ENCODE measurements at regions not wholly inside any gene's neighbourhood (a gene's known extent, or its start where the extent isn't known, plus 50 kb on each side); places are given as distances from the start of the nearest gene placed in this dataset.
"Not testable (repeated sequence)": the region's sequence is repeated elsewhere in the genome, so short reads cannot be mapped to it uniquely, and the experiment has no call there.

- not testable (repeated sequence) for DNase-seq (ENCODE audit: low spot score)
These were observed 103.0 kb downstream of the CARTPT start for GRCh38 chr5:71822065-71822464.

DNA sequence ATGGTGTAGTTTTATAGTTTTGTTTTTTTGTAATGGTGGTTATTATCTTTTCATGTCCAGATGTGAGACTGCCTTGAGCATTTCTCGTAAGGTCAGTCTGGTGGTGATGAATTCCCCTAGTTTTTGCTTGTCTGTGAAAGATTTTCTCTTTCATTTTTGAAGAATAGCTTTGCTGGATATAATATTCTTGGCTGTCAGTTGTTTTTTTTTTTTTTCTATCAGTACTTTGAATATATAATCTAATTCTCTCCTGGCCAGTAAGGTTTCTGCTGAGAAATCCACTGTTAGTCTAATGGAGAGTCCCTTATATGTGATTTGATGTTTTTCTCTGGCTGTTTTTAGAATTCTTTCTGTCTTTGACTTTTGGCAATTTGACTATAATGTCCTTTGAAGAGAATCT is 106.9 kb downstream of the CARTPT start:
- no peak for DNase-seq (ENCODE audit: low spot score)

- no peak for DNase-seq (ENCODE audit: low spot score)
These were observed 109.4 kb downstream of the CARTPT start for GRCh38 chr5:71828291-71829040.

- DNase-seq (ENCODE audit: low spot score): no peak
These were observed 110.1 kb downstream of the CARTPT start for GRCh38 chr5:71829206-71829605.

GRCh38 chr5:71830681-71831539 is 111.8 kb downstream of the CARTPT start:
- peak; percentile 89 for DNase-seq (ENCODE audit: low spot score)

DNA sequence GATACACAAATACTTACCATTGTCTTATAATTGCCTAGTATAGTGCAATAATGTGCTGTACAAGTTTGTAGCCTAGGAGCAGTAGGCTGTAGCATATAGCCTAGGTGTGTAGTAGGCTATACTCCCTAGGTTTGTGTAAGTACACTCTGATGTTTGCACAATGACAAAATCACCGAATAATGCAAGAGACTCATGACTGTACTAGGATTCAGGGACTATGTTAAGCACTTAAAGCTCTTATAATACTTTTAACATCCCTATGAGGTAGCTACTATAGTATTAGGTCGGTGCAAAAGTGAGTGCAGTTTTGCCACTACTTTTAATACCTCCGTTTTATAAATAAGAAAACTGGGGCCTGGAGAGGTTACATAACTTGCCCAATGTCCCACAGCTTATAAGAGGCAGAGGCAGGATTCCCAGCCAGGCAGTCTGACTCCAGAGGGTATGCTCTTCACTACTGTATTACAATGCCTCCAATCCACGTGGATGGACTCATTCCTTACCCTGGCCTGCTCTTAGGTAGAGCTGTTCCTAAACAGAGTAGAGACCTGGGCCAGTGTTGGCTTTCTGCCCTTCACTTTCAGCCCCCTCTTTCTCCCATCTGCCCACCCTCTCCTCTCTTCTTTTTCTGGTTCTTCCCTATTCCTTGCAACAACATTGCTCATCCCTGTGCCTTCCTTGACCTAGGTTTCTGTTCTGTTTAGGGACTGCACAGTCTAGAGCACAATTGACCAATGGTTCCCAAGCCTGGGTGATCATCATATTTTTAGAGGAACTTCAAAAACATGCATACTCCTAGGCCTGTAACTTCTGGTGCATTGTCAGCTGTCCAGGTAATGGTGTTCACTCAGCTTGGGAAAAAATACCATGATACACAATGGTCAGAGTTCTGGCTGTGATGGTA is 114.0 kb downstream of the CARTPT start:
- no peak for DNase-seq (ENCODE audit: low spot score)

- DNase-seq (ENCODE audit: low spot score): no peak
These were observed 115.5 kb downstream of the CARTPT start for GRCh38 chr5:71834601-71835000.

DNA sequence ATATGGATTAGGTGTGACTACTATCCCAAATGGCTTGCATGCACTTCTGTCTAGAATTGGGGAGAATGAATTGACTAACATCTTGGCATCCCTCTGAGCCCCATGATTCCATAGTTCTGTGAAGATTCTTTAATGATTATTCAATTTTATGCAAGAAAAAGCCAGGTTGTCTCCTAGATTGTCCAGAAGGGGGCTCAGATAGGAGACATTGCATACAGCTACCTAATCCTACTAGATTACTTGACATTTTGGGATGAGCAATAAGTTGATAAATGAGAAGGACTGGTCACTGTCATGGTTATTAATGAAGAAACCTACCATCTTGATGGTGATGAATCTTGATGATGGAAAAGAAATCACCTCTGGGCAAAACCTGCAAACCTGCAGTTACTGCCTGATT is 117.0 kb downstream of the CARTPT start:
- no peak for DNase-seq (ENCODE audit: low spot score)

DNA sequence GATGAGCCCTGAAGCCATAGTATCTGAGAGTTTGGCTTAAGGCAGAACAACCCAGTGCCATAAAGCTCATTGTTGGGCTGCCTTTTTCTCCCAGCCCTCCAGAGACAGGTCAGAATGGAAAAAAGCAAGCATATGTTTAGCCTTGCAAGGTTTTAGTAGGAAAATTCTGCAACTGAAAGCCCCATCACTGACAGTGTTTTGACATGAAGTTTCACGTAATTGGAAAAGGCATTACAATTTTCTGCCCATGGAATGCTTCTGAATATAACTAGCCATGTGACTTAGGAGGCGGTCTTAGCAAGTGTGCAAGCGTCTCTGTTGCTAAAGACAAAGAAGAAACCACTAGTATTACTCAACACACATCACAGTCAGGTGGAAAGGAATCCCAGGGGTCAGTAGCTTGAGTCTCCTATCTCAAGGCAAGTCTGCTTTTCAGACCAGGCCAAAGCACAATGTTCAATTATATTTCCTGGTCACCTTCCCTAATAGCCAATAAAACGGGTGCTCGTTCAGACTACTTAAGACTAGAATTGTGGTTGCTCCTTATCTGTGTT is 117.6 kb downstream of the CARTPT start:
- DNase-seq (ENCODE audit: low spot score): no peak

- no peak for DNase-seq (ENCODE audit: low spot score)
These were observed 119.2 kb downstream of the CARTPT start for GRCh38 chr5:71838286-71838685.

DNA sequence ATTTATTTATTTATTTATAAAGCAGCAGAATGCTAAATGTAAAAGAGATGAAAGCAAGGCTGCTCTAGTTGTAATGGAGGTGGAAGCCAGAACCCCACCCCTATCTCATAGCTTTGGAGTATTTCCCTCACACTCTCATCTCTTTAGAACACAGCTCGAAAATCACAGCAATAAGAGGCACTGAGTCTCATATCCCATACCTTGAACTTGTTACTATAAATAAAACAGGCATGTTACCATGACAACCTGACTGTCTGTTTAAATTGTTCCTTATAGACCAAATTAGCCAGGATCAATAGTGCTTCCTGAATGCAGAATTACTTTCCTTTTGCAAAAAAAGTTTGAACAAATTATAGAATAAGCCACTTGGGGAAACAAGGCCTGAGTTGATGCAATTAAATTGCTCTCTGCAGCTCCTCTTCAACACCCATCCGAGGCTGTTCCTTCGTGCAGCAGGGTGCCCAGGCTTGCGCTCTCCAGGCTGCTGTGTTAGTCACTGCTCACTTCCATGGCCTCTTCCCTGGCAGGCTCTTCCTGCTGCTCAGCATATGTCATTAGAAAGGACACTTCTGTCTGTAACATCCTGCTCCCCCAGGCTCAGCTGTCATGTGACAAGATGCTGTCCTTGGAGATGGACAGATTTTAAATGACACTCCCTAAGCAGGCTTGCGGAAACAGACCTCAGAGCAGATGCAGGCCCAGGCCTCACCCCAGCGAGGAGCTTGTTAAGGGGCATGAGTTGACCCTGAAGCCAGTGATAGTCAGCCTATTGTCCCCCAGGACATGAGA is 120.2 kb downstream of the CARTPT start:
- DNase-seq (ENCODE audit: low spot score): no peak

DNA sequence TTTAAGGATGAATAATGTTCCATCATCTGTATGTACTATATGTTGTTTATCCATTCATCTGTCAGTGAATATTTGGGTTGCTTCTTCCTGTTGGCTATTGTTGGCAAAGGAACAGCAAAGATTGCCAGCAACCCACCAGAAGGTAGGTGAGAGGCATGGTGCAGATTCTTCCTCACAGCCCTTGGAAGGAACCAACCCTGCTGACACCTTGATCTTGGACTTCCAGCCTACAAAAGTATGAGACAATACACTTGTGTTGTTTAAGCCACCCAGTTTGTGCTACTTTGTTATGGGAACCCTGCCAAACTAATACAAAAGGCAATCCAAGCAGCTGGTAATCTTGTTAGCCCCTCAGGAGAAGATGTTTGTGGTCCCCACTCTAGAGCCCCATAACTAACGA is 122.0 kb downstream of the CARTPT start:
- no peak for DNase-seq (ENCODE audit: low spot score)

- no peak for DNase-seq (ENCODE audit: low spot score)
These were observed 124.0 kb downstream of the CARTPT start for GRCh38 chr5:71843111-71843510.

DNA sequence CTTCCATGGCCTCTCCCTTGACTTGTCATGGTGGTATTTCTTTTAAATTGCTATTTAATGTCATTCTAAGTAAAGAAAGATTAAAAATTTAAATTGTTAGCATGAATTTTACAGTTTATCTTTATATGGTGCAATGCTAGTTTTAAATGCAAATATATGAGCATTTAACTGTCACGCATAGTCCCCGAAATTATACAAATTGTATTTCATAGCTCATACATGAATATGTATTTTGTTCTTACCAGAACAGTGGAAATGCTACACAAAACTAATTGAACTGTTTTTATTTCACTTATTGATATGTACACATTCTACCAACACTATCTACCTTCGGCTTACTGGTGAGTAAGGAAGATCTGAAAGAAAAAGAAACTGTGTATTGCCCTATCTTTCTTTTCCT is 125.8 kb downstream of the CARTPT start:
- DNase-seq (ENCODE audit: low spot score): no peak

DNA sequence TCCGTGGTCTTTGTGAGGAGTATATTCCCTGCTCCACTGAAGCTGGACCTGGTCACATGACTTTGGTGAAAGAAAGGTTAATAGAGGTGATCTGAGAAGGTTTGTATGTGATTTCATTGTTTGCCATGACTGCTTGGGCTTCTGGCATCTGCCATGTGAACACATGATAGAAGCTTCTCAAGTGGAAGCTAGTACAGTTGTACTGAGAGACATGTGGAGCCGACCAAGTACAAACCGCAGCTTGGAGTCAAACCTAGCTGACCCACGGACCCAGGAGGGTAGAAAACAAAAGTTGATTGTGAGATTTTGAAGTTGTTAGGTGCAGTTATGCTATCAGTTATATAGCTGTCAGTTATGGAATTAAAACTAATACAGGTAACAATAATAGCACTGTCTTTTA is 140.4 kb downstream of the CARTPT start:
- DNase-seq (ENCODE audit: low spot score): no peak

GRCh38 chr5:71860048-71860447 is 141.0 kb downstream of the CARTPT start:
- DNase-seq (ENCODE audit: low spot score): no peak

DNA sequence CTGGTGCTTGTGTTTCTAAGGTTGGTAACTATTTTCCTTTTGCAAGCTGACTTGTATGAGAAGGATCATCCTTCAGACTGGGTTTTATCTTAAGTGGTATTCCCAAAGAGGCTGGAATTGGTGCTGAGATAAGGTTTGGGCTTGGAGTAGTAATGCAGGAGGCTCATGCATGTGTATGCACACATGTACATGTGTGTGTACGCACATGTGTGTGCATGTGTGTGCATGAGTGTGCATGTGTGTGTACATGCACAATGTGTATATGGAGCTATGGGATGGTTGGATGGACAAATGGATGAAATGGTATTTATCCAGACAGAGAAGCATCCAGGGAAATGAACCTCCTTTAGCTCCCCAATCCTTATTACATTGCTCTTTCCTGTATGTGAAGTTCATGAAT is 142.6 kb downstream of the CARTPT start:
- DNase-seq (ENCODE audit: low spot score): no peak

- no peak for DNase-seq (ENCODE audit: low spot score)
These were observed 143.0 kb downstream of the CARTPT start for GRCh38 chr5:71862087-71862486.

- DNase-seq (ENCODE audit: low spot score): no peak
These were observed 143.5 kb downstream of the CARTPT start for GRCh38 chr5:71862507-71863060.

DNA sequence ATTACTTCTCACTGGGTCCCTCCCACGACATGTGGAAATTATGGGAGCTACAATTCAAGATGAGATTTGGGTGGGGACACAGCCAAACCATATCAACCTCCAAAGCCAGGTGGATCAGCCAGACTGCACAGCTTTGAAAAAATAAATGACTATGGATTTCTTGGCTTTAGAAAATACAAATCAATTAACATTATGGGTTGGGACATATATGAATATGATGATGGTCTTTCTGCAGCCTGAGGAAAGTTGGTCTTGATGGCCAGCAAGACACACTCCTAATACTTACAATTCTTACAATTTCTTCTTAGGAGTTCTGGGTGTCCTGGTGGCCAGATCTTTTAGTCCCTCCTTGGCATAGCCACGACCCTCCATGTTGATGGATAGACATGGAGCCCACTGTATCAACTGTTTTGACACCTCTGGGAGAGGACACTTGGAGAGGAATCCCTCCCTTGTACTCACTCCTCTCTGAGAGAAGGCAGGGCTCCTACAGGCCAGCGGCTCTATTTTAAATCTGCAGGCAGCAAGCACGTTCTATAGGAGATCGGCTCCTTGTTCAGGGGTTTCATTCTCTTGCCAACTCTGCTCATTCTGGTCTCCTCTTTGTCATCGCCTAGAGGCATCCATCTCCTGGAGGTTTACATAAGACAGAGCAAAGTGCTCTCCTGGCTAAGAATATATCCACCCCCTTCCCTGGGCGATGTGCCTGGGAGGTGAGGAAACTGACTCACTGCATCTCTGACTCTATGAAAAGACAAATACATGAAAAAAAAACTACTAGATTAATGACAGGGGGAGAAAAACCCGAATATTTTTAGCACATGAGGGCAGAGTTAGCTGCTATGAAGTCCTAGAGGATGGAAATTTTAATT is 145.9 kb downstream of the CARTPT start:
- peak; percentile 48 for DNase-seq (ENCODE audit: low spot score)
